Testis (tissue), 2 donors: ENCODE measurements at regions not wholly inside any gene's neighbourhood (a gene's known extent, or its start where the extent isn't known, plus 50 kb on each side); places are given as distances from the start of the nearest gene placed in this dataset.
"Not testable (repeated sequence)": the region's sequence is repeated elsewhere in the genome, so short reads cannot be mapped to it uniquely, and the experiment has no call there.

Experiments
- DNase-seq: peaks from one replicate; pipeline ENCODE4 v3.0.0-alpha.2; 2019
- H3K27ac ChIP-seq, 2 donors: fragments of 200-600 bp; sonication (generic); one replicate each; pipeline ENCODE4 v1.5.1; 2019
- H3K27me3 ChIP-seq: fragments of 200-600 bp; sonication (generic); one replicate; pipeline ENCODE4 v1.5.1; 2019
- H3K36me3 ChIP-seq: fragments of 200-600 bp; sonication (generic); one replicate; pipeline ENCODE4 v1.5.1; 2017; ENCODE audit warnings: low read depth; ENCODE audit errors: missing control alignments
- H3K4me1 ChIP-seq: fragments of 200-600 bp; sonication (generic); one replicate; pipeline ENCODE4 v1.5.1; 2019
- H3K4me3 ChIP-seq, 2 donors: fragments of 200-600 bp; sonication (generic); one replicate each; pipeline ENCODE4 v1.5.1; 2017 to 2019
- H3K9me3 ChIP-seq: fragments of 200-600 bp; sonication (generic); one replicate; pipeline ENCODE4 v1.5.1; 2017
- CTCF ChIP-seq, 3 experiments: fragments of 450-650 bp in 2 of 3; fragments of 200-600 bp in 1 of 3; sonication (generic) in 1 of 3; IDR thresholded peaks; one replicate each; pipeline ENCODE4 v1.5.1; 2016 to 2019; ENCODE audit warnings: antibody characterized with exemption in 3 of 3, mild to moderate bottlenecking in 2 of 3, moderate library complexity in 1 of 3
- POLR2A ChIP-seq: fragments of 450-650 bp; IDR thresholded peaks from one replicate; pipeline ENCODE4 v1.6.1; 2017; ENCODE audit warnings: antibody characterized with exemption, mild to moderate bottlenecking, moderate library complexity
- WGBS, 2 donors: methylation state at CpG; one replicate each; pipeline ENCODE4 v1.1.5; 2018; 5-methylcytosine and 5-hydroxymethylcytosine counted together
- intact Hi-C: fragments of 100-400 bp; cut with DNase I; formaldehyde crosslinking; loops from one replicate; pipeline ENCODE4 v1.15.1; 2023; ENCODE audit warnings: low total_unique reads

- 89 to 94% methylated on average over 1 of the region's 1 CpG for WGBS, 2 donors
- Histone ChIP-seq H3K4me1 (no peaks in the 10 kb centered on the region), H3K27me3 (no peaks in the 10 kb centered on the region), H3K36me3 (no peaks in the 10 kb centered on the region), H3K9me3 (no peaks in the 10 kb centered on the region), H3K27ac (no peak overlapping the region), H3K4me3 (no peak overlapping the region)
- DNase-seq = no peak
- intact Hi-C loops = no loop called here
- TF ChIP-seq CTCF (IDR thresholded peaks at IDR 0.05) = no peak
- no peak for TF ChIP-seq POLR2A
Measured at GRCh38 chr1:83043244-83043643, 955.7 kb downstream of the TTLL7 start.

GRCh38 chr1:83039091-83039490, 959.8 kb downstream of the TTLL7 start:
- DNase-seq, H3K4me1 ChIP-seq, H3K27ac ChIP-seq, H3K27me3 ChIP-seq, intact Hi-C loops, H3K36me3 ChIP-seq, H3K9me3 ChIP-seq, H3K4me3 ChIP-seq: not testable (repeated sequence)
- WGBS, 2 donors = 94 to 95% methylated on average over 6 of the region's 6 CpGs

- H3K4me1 ChIP-seq = no peaks in the 10 kb centered on the region
- H3K27ac ChIP-seq = no peak overlapping the region
- intact Hi-C loops = no loop called here
- H3K4me3 ChIP-seq = no peak overlapping the region
- no peaks in the 10 kb centered on the region for H3K9me3 ChIP-seq
- WGBS, 2 donors = 72 to 81% methylated on average over 5 of the region's 5 CpGs
- H3K27me3 ChIP-seq = no peaks in the 10 kb centered on the region
- no peak for TF ChIP-seq POLR2A
- TF ChIP-seq CTCF (IDR thresholded peaks at IDR 0.05) = no peak
- no peaks in the 10 kb centered on the region for H3K36me3 ChIP-seq
- no peak for DNase-seq
Measured at GRCh38 chr1:83034851-83035250, 964.1 kb downstream of the TTLL7 start.

- Histone ChIP-seq H3K4me3 (no peak overlapping the region), H3K27ac (no peak overlapping the region), H3K27me3 (no peaks in the 10 kb centered on the region), H3K9me3 (no peaks in the 10 kb centered on the region), H3K36me3 (no peaks in the 10 kb centered on the region), H3K4me1 (no peaks in the 10 kb centered on the region)
- TF ChIP-seq POLR2A (no peak), CTCF (IDR thresholded peaks at IDR 0.05) (no peak)
- DNase-seq = no peak
- intact Hi-C loops = no loop called here
Measured at GRCh38 chr1:83033682-83034081, 965.2 kb downstream of the TTLL7 start.

GRCh38 chr1:83029916-83030315, 969.0 kb downstream of the TTLL7 start:
- Histone ChIP-seq H3K4me1 (no peaks in the 10 kb centered on the region), H3K4me3 (no peak overlapping the region), H3K27me3 (no peaks in the 10 kb centered on the region), H3K36me3 (no peaks in the 10 kb centered on the region), H3K27ac (no peak overlapping the region), H3K9me3 (no peaks in the 10 kb centered on the region)
- no peak for DNase-seq
- TF ChIP-seq CTCF (IDR thresholded peaks at IDR 0.05) = no peak
- no peak for TF ChIP-seq POLR2A
- intact Hi-C loops = no loop called here
